GM18907 (cell line): ENCODE measurements at regions not wholly inside any gene's neighbourhood (a gene's known extent, or its start where the extent isn't known, plus 50 kb on each side); places are given as distances from the start of the nearest gene placed in this dataset.

ENCODE experiments used
- ATAC-seq: cut with Tn5 transposase; IDR thresholded peaks from one replicate; pipeline ENCODE4 v1.9.1; 2021; ENCODE audit warnings: mild to moderate bottlenecking, moderate library complexity; ENCODE audit not compliant: unreplicated experiment

GRCh38 chr18:78768656-78769501 lies 210.7 kb upstream of the SALL3 start:
- ATAC-seq = no peak

DNA sequence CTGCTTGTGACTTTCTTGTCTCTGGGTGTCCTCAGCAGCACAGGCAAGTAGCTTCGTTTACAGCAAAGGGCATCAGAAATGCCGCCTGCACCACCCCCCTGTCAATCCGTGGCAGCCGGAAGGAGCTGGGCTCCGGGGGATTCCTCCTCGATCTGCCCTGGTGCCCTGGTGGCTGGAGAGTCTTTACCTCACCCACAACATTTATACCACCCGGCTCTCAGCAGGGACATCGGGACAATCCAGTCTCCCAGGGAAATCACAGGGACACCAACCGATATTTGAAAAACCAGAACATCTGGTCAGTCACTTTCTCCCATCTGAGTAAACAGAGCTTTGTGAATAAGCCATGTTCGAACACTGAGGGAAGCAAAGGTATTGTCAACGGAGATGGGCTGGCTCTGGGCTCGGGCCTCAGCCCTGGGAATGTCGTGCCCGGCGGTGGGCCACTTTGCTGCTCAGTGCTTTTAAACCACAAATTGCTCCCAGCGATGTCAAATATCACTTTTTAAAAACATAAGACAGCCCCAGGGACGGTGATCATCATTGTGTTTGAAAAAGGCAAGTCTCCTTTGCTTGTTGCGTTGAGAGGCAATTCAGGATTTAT lies 210.0 kb upstream of the SALL3 start:
- no peak for ATAC-seq

DNA sequence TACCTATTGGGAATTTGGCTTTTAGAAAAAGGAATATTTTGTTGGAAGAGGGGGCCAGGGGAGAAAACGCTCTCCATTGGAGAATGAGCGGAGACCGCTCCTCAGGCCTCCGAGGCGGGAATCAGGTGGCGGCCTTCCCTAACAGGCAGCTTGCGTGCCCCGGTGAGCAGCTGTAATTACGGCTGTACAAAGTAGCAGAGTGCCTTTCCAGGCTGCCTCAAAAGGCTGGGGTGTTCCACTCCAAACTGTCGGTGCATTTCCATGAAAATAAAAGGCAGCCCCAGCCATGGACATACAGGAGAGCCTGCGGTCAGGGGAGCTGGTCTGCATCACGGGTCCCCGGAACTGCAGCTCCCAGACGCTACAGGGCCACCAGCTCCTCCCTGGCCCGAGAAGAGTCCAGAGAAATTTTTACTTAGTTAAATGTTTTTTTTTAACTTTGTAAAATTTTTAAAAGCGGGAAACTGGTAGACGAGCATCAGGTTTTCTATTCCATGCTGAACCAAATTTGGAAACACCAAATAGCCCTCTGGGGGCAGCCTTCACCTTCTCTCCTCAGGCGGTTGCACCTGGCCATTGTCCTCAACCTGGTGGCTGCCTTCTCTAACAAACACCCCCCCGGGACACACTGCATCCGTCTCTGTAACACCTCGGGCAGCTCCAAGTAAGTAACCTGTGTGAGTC lies 209.3 kb upstream of the SALL3 start:
- no peak for ATAC-seq

GRCh38 chr18:78770823-78771139 lies 208.8 kb upstream of the SALL3 start:
- no peak for ATAC-seq

- ATAC-seq = no peak
These were observed 207.9 kb upstream of the SALL3 start for GRCh38 chr18:78771496-78772359.

DNA sequence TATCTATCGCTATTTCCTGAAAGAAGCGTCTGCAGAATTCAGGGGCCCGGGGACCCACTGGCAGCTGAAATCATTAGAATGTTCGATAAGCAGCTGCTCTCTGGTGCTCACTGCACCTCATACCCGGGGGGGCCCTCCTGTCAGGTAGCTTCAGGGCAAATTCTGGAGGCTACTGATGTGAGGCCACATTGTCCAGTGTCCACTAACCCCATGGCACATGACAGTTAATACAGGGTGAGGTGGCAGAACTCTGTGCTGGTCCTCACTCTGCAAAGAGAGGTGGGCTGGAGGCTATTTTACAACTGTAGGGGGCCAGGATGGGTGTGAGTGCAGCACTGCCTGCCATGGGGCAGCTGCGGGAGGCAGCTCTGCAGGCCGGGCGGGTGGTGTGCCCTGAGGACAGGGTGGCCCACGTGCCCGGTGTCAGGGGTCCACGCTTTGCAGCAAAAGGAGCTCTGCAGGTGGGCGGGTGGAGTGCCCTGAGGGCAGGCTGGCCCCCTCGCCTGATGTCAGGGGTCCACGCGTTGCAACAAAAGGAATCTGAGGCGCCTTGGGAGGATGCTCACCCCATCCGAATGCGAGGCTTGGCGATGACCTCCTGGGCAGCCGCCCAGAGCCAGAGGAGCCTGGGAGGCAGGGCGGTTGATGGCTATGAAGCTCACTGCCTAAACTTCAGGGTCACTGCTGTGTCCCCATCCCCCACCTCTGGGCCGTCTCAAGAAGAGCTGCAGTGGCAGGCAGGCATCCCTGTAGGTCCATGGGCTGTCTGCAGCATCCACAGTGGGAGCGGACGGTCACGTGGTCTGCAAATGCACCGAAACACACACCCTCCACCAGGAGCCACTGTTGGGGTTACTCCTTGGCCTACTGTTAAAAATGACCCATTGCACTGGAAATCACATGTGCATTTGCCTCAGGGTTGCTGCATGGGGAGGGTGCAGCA lies 207.0 kb upstream of the SALL3 start:
- no peak for ATAC-seq

DNA sequence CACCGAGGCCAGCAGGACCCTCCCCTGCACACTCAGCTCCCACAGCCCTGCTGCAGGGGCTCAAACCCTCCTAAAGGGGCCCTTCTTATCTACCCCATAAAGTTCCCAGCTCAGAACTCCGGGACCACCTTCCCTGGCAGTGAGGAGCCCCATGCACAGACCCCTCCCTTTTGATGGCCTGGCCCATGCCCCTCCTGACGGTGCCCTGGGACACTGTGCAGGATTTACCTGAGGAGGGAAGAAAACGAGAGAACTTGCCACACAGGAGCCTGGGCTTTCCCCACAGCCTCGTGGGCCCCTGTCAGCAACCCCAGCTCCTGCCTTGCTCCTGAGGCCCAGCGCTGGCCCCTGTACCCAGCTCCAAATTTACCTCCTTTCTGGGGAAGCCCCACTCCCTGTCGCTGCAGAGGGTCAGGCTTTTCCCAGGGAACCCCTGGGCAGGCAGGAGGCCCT lies 206.3 kb upstream of the SALL3 start:
- no peak for ATAC-seq

DNA sequence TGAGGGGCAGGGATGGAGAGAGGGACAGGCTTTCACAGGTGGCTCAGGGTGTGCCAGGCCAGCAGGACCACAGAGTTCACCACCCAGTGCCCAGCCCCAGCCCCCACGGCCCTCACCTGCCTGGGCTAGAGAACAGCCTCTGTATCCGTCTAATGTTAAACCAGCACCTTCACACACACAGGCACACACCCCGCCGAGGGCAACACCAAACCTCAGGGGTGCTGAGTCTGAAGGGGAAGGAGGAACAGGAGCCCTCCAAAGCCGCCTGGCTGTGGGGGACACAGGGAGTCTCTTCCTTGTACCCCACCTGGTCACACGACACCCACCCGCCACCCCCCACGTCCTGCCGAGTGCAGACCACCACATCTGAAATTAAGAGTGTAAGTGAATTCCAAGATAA lies 205.8 kb upstream of the SALL3 start:
- no peak for ATAC-seq

DNA sequence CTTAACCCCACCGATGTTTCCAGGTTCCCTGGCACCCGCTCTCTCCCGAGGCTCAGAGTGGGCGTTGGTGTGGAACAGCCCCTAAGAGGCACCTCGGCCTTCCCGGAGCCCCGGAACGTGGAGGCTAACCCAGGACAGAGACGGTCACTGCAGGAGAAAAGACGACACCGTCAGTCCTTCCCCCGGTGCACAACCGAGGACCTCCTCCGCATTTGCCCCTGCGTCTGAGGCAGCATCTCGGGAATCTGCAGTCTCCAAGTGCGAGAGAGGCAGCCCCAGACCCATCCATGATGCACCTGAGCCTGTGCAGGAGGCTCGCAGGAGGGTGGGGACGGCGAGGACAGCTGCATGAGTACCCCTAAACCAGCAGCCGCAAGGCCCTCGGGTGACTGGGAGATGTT lies 204.9 kb upstream of the SALL3 start:
- ATAC-seq = no peak

DNA sequence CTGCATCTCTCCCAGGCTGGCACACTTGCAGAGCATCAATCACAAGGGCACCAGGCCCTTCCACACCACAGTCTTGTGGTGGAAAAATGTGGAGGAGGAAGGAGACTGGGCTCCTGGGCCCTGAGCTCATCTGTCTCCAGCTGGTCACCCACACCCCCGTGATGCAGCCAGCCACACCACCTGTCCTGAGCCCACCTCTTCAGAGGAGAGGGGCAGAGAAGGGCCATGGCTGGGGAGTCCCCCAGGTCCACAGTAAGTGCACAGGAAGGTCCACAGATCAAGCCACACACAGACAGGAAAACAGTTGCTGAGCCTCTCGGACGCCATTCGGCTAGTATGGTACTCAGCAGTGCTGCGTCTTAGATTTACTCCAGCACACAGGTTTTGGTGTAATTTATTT lies 203.5 kb upstream of the SALL3 start:
- ATAC-seq = no peak

GRCh38 chr18:78776706-78777285 lies 202.8 kb upstream of the SALL3 start:
- ATAC-seq = no peak

DNA sequence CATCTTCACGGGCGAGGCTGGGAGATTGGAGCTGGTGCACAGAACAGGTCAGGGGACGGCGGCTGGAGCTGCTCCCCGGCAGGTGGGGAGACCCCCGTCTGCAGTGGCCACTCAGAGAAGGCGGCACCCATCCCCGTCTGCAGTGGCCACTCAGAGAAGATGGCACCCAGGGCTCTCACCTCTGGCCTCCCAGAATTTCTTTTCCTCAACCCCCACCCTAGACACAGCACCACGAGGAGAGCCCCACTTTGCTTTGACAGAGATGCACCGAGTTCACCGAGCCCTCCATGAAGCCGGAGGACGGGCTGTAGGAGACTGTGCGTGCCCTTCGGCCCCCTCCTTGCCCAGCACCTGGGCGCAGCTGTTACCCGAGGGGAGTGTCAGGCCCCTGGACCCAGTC lies 201.6 kb upstream of the SALL3 start:
- ATAC-seq = no peak

DNA sequence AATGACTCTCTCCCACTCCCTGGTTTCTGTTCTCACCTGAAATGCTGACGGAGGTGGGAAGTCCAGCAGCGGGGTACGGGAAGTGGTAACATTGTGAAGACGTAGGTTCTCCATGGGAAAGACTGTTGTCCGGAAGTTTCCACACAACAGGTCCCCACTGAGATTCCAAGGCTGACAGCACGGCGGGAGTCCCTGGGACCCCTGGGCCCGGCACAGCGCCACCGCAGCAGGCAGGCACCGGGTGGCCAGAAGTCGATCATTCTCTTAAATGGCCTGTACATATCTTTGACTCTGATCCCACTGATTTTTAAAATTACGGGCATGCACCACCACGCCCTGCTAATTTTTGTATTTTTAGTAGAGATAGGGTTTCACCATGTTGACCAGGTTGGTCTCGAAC lies 201.0 kb upstream of the SALL3 start:
- no peak for ATAC-seq

GRCh38 chr18:78779996-78780718 lies 199.5 kb upstream of the SALL3 start:
- ATAC-seq = no peak

DNA sequence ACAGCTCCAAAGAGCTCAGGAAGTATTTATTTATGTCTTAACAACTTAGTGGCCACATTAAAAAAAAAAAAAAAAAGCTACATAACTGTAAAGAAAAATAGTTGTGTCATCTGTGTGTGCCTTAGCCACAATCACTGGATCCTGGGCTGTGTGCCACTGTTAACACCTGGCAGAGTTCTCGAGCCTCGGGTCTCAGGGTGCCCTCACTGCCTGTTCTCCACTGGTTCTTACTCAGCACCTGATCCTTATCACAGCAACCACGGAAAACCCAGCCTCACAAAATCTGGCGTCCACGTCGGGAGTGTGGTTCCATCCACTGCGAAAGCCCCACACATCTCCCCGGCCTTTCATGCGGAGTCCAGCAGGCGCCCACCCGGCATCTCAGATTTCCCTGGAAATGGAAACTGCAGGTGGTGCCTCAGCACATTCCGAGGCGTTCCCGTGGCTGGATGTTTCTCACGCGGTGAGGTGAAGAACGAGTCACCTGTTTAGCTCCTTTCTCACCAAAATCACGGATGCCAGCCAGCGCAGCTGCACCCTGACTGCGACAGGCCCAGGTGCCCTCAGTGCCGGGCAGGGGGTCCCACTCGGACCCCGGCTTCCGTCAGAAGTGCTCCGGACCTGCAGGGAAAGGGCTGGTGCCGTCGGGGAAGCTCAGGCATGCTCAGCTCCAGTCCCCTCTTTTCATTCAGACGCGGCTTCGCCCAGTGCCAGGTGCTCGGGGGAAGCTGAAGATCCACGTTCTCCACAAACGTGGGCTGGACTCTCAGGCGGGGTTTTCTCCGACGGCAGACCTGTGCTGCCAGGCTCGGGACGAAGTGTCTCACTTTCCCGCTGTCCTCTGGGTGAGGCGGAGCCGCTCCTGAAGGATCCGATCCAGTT lies 198.7 kb upstream of the SALL3 start:
- ATAC-seq = no peak

DNA sequence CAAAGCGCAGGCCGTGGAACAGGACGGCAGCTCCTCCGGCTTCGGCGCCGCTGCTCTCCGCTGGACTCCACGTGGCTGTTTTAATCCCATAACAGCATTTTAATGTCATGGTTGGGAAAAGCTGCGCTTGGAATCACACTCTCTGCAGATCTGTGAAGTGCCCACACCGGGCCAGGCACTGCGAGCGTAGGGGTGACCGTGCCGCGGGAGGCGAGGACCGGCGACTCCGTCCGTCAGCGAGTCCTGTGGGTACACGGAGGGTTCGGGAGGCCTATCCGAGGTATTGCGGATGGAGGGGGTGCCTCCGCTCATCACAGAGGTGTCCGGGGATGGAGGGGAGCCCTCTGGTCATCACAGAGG lies 198.0 kb upstream of the SALL3 start:
- ATAC-seq = no peak

DNA sequence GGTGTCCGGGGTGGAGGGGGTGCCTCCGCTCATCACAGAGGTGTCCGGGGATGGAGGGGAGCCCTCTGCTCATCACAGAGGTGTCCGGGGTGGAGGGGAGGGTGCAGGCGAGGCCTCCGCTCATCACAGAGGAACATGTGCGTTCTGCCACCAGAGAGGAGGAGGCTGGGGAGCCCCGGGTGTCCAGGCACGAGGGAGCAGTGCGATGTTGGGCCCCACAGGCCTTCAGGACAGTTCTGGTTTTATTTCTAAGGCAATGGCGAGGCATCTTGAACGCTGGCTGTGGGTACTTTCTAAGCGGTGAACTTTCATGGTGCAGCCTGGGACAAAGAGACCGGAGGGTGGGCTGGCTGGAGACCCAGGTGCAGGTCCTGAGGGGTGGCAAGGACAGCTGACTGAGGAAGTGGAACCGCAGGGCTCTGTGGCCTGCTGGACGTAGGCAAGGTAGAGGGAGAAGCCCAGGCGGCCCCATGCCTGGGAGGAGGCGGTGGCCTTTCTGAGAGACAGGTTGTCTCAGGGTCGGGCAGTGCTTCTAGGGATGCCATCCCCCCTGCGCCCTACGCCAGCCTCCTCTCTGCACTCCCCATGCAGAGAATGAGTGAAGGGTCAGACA lies 196.6 kb upstream of the SALL3 start:
- ATAC-seq = no peak

DNA sequence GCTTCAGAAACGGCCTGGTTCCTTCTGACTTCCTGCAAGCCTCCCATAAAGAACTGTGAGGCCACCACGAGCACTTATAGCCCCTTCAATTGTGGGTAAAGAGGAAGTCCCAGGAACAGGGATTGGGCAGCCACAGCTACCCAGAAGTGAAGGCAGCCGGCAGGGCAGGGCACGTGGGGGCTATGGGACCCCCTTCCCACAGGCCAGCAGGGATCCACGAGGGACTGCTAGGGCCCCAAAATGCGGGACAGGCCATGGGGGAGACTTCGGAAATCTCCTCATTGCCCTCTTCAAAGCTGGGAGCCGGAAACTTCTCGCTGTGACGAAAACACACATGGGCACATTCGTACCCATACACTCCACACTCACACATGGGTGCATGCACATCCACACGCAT lies 196.1 kb upstream of the SALL3 start:
- no peak for ATAC-seq
